SHP77 treated with DMSO at 0.1 percent for 48 hours (cell line): ENCODE measurements at regions not wholly inside any gene's neighbourhood (a gene's known extent, or its start where the extent isn't known, plus 50 kb on each side); places are given as distances from the start of the nearest gene placed in this dataset.
"Not testable (repeated sequence)": the region's sequence is repeated elsewhere in the genome, so short reads cannot be mapped to it uniquely, and the experiment has no call there.

ENCODE experiments used
- DNase-seq: peaks from one replicate; lab custom pipeline; 2025; lab: John Stamatoyannopoulos, UW

DNA sequence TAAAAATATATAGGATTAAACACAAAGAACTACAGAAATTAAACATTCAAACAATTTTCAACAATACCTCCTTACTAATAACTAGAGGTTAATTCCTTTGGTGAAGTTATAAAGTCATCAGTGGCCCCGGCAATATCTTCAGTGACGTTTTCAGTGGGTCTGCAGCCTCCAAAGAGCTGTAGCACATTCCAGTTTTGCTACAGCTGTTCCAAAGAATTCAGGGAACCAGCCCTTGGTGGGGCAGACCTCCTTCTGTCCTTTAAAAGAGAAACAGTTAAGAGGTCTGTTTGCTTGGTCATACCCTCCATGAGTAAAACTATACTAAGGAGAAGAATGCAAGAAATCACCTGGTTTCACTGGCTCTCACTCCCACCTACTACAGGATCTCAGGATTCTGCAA, 99.2 kb upstream of the ZDHHC17 start:
- DNase-seq: no peak

GRCh38 chr12:76666290-76666835, 97.6 kb upstream of the ZDHHC17 start:
- DNase-seq: no peak

GRCh38 chr12:76669981-76670380, 93.9 kb upstream of the ZDHHC17 start:
- no peak for DNase-seq

DNA sequence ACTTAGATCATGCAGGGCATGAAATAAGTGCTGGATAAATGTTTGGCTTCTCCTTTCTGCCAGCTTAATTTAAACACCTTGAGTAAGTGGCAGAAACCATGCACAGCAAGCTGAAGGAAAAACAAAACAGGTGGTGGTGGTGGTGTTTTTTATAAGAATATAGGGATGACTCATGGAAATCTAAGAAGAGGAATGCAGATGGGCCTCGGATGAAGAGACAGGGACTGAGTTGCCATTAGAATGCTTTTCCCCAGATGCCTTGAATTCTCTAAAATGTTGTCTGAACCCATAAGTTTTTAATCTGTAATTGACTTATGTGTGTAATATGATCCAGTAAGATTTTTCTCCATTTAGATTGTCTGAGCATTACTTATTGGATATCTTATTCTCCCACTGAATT, 93.1 kb upstream of the ZDHHC17 start:
- no peak for DNase-seq

DNA sequence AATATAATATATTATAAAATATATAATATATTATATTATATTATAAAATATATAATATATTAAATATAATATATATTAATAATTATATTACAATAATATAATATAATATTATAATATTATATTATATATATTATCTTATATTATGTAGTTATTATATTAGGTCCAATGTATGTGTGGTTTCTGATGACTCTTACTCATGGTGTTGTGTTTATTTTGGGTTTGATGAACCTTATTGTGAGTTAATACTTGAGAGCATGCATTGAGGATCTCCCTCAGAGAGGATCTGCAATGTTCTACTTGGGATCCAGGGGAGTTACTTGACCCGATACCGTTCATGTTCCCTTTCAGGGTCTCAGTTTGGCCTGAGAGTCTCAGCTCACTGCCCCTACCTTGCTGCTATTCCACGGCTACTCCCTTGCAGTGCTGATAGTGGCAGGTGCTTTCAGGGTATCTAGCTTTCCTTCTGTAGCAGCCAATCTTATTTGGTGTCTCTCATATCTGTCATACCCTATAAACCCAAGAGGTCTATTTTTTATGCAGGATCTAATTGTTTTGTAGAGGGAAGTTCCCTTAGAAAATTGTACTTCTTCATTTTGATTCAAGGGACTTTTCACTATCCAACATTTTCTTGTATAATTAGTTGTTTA, 89.1 kb upstream of the ZDHHC17 start:
- no peak for DNase-seq

DNA sequence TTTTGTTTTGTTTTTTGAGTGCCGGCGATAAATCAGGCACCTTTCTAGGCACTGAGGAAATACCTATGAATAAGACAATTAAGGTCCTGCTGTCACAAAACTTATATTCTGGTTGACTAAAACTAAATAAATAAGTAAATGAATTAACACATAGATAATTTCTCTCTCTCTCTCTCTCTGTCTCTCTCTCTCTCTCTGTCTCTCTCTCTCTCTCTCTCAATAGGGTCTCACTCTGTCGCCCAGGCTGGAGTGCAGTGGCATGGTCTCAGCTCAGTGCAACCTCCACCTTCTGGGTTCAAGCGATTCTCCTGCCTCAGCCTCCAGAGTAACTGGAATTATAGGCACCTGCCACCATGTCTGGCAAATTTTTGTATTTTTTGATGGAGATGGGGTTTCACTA, 87.7 kb upstream of the ZDHHC17 start:
- not testable (repeated sequence) for DNase-seq

DNA sequence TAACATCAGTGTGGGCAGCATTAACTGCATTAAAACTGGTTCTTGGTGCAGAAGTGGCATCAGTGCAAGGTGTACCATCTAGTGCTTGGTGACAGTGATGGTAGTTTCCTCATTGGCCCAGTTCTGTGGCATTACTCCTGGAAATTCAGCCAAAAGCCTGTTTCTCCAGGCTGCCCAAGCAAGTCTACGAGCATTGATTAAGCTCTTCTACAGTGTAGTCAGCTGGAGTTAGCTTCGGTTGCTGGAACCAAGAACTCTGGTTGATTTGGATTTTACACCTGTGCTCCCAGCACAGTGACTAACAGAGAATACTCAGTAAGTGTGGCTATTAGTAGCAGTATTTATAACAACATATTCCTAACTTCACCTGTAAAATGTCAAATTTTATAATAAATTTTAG, 84.9 kb upstream of the ZDHHC17 start:
- no peak for DNase-seq

DNA sequence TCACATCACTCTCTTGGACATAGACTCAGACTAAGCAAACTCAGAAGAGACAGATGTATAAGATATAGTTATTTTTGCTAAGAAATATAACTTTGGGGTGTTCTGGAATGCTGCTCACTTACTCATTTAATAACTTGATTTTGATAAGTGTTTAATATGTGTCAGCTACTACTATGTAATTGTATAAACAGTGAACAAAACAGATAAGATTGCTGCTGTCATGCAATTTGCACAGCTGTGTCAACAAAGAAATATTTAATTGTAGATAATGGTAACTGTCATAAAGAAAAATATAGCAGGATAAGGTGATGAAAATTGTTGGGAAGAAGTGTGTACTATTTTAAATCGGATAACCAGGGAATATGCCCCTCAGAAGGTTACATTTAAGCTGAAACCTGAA, 84.1 kb upstream of the ZDHHC17 start:
- DNase-seq: peak; percentile 15

GRCh38 chr12:76680940-76681339, 83.0 kb upstream of the ZDHHC17 start:
- DNase-seq: no peak

GRCh38 chr12:76685246-76685678, 78.7 kb upstream of the ZDHHC17 start:
- no peak for DNase-seq

DNA sequence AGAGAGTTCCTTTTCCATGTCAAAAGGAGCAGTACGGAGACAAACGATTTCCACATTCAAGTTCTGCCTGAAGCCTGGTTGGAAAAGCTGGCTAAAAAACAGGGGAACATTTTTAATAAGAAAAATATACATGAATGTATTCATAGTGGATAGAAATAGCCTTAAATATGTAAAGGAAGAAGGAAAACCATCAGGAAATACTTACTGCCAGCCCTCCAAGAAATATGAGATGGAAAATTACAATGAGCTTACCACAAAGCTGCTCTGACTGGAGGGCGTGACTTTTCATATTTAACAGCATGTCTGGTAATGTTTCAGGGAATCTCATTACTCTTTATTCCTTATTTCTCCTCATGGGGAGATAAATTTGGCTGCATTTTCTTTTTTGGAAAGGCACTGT, 75.9 kb upstream of the ZDHHC17 start:
- no peak for DNase-seq

DNA sequence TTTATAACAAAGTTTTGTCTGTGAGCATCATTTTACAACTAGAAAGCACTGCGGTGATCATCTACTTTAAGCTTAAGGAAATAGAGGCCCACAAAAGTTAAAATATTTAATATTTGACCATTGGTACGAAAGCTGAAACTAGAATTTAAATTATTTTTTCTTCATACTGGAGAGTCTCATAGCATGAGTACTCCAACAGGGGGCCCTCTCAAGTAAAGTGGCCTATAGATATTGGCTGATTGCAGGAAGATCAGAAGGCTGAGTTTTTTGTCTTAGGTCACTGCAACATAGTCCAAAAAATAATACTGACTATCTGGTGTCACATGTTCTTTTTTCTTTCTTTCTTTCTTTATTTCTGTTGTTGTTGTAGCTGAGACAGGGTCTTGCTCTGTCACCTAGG, 75.3 kb upstream of the ZDHHC17 start:
- no peak for DNase-seq

DNA sequence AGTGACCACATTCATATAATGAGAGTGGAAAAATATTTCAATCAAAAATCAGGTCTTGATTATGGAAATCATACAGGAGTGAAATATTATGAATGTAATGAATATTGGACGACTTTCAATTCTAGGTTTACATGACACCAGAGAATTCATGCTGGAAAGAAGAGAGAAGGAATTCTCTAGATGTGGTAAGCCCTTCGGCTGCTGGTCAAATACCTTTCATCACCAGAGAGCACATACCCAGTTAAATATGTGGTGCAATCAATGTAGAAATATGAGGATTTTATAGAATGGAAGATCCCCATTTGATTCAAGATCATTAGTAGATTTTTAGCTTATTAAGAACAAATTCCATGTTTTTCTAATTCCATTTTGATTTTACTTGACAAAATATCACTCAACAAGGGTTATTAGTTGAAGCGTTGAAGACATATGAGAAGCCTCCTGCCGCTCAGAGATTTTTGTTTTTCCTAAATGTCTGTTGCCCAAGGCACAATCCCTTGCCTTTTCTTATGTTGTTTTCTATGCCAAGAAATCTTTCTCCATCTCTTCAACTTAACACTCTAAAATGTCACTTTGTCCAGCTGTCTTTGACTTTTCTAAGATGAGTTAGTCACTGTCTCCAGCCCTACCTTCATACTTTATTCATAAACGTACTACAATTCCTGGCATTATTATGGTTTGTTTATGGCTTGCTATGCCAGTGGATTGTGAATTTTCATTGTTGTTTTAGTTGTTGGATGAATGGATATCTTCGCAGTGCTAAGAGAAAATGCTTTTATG, 72.8 kb upstream of the ZDHHC17 start:
- DNase-seq: no peak

DNA sequence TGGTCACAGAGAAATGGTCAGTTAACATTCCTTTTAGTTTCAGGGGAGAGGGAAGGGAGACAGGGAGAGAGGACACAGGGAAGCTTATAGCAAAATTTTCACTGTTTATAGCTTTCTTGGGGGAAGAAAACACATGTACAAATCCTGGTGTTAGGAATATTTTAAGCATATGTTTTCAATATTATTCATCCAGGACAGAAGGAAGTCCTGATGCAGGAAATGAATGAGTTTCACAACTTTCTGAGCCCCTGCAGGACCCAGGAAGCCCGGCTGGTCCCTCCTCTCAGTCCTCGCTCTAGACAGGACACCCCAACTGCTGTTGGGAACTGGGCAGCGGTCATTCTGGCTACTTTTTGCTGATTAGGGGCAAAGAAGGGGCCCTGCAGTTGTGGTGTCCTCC, 71.1 kb upstream of the ZDHHC17 start:
- no peak for DNase-seq

- no peak for DNase-seq
Measured at GRCh38 chr12:76694369-76694768, 69.5 kb upstream of the ZDHHC17 start.

GRCh38 chr12:76696186-76696585, 67.7 kb upstream of the ZDHHC17 start:
- no peak for DNase-seq

- no peak for DNase-seq
Measured at GRCh38 chr12:76697849-76698248, 66.1 kb upstream of the ZDHHC17 start.

- no peak for DNase-seq
Measured at GRCh38 chr12:76698316-76698715, 65.6 kb upstream of the ZDHHC17 start.

GRCh38 chr12:76698966-76699365, 64.9 kb upstream of the ZDHHC17 start:
- no peak for DNase-seq

GRCh38 chr12:76701690-76702089, 62.2 kb upstream of the ZDHHC17 start:
- no peak for DNase-seq

DNA sequence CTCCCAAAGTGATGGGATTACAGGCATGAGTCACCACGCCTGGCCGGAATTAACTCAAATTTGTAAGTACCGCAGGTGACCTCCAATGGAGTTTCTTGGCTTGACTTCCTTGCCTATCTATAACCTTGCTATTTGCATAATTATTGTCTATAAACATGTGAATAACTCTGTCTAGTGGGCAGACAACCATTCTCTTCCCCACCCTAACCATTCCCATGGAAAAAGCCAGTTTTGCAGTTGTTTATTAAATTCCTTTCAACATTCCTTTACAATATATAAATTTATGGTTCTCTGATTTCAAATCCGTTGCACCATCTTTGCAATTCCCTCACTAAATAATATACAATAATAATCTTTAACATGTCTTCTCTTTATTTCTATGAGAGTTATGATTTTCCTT, 61.0 kb upstream of the ZDHHC17 start:
- DNase-seq: no peak

GRCh38 chr12:76704693-76705092, 59.2 kb upstream of the ZDHHC17 start:
- DNase-seq: no peak

- no peak for DNase-seq
Measured at GRCh38 chr12:76706101-76706500, 57.8 kb upstream of the ZDHHC17 start.

GRCh38 chr12:76706761-76707160, 57.2 kb upstream of the ZDHHC17 start:
- no peak for DNase-seq
